A549 (cell line): ENCODE measurements at regions not wholly inside any gene's neighbourhood (a gene's known extent, or its start where the extent isn't known, plus 50 kb on each side); places are given as distances from the start of the nearest gene placed in this dataset.

Experiments
- EP300 ChIP-seq, 2 experiments: fragments of >200 bp; sonication (Bioruptor Twin); formaldehyde crosslinking; IDR thresholded peaks; 2 replicates in 1 of 2; 3 replicates in 1 of 2; pipeline ENCODE4 v1.6.1; 2016 to 2017
- NR3C1 ChIP-seq: fragments of >200 bp; sonication (Bioruptor Twin); formaldehyde crosslinking; IDR thresholded peaks from 3 replicates; pipeline ENCODE4 v1.6.1; 2017
- POLR2A ChIP-seq: IDR thresholded peaks from 2 replicates; pipeline ENCODE4 v1.6.1; 2012; ENCODE audit warnings: mild to moderate bottlenecking, low read length
- RAD21 ChIP-seq, 2 experiments: fragments of >200 bp in 1 of 2; sonication (Bioruptor Twin) in 1 of 2; formaldehyde crosslinking in 1 of 2; IDR thresholded peaks in 1 of 2; conservative IDR thresholded peaks in 1 of 2; 2 replicates in 1 of 2; 3 replicates in 1 of 2; pipeline ENCODE4 v1.6.1; 2012 to 2018; ENCODE audit warnings: inconsistent platforms in 1 of 2
- RARB ChIP-seq: fragments of 250-450 bp; sonication (Bioruptor Pico); IDR thresholded peaks from 2 replicates; pipeline ENCODE4 v1.8.0; 2021; ENCODE audit warnings: mild to moderate bottlenecking, moderate library complexity
- TF ChIP-seq, protein P1 (sequence below): fragments of >200 bp; sonication (Bioruptor Twin); formaldehyde crosslinking; IDR thresholded peaks from 3 replicates; pipeline ENCODE4 v1.5.1; 2016

DNA sequence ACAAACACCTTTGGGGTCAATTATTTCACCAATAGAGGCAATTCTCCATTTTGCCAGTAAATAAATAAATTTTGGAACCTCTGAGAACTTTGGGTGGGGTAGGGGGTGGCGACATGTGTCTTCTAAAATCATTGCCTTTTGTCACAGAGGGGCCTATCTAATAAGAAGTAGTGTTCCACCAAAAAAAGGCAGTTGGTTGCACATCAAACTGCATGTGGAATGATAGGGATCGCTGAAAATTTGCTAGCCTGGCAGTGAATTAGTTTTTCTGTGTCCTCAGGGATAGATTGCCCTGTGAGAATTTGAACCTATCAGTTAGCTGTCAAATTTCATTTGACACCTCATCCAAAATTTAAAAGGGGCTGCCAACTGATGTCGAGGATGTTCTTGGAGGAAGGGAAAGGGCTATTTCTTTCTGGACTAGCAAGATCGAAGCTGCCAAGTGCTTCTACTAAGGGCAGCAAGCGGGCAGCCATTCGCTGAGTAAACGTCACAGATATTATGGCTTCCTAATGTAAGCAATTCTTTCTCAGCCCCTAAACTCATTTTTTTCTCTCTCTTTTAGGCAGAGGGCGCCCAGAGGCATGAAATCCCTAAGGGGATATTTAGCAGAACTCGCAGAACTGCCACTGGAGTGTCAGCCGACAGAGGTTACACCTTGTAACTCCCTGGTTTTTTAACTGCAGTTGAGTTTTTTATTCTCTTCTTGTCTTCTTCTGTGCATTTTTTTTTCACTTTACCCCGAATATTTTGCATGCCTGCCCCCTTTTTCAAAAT, 2208.1 kb upstream of the WWC1 start:
- TF ChIP-seq NR3C1 (no peak), EP300 (IDR thresholded peaks at IDR 0.05) (no peak), RAD21 (conservative IDR thresholded peaks at IDR 0.05 in 1 of 2, IDR thresholded peaks at IDR 0.05 in 1 of 2) (no peak), POLR2A (no peak), RARB (CRISPR knock-in tag) (no peak)
- TF ChIP-seq, protein P1, sequence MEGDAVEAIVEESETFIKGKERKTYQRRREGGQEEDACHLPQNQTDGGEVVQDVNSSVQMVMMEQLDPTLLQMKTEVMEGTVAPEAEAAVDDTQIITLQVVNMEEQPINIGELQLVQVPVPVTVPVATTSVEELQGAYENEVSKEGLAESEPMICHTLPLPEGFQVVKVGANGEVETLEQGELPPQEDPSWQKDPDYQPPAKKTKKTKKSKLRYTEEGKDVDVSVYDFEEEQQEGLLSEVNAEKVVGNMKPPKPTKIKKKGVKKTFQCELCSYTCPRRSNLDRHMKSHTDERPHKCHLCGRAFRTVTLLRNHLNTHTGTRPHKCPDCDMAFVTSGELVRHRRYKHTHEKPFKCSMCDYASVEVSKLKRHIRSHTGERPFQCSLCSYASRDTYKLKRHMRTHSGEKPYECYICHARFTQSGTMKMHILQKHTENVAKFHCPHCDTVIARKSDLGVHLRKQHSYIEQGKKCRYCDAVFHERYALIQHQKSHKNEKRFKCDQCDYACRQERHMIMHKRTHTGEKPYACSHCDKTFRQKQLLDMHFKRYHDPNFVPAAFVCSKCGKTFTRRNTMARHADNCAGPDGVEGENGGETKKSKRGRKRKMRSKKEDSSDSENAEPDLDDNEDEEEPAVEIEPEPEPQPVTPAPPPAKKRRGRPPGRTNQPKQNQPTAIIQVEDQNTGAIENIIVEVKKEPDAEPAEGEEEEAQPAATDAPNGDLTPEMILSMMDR = no peak
